GM18511 (cell line): ENCODE measurements at regions not wholly inside any gene's neighbourhood (a gene's known extent, or its start where the extent isn't known, plus 50 kb on each side); places are given as distances from the start of the nearest gene placed in this dataset.
"Not testable (repeated sequence)": the region's sequence is repeated elsewhere in the genome, so short reads cannot be mapped to it uniquely, and the experiment has no call there.

Source experiments
- ATAC-seq: cut with Tn5 transposase; IDR thresholded peaks from one replicate; pipeline ENCODE4 v1.9.1; 2021; ENCODE audit warnings: mild to moderate bottlenecking, moderate library complexity; ENCODE audit not compliant: unreplicated experiment

GRCh38 chr11:130550150-130550549 is 101.7 kb downstream of the ADAMTS15 start:
- ATAC-seq = no peak

GRCh38 chr11:130550984-130551383 is 102.5 kb downstream of the ADAMTS15 start:
- no peak for ATAC-seq

DNA sequence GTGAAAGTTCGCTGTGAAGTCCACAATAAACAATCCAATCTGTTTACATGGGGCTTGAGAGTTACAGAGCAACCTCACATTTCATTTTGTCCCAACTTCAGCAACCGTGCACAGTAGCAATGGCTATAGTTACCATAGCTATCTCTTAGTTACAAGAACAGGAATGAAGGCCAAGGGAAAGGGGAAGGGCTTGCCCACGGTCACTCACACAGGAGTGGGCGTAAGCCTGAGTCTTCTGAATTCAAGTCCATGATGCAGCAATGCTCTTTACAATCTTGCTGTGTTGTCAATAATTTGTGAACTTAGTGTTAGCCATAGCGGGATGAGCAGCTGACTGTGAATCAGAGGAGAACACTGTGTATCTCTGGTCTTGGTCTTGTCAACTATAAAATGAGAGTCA is 102.9 kb downstream of the ADAMTS15 start:
- ATAC-seq = no peak

- ATAC-seq = no peak
Measured at GRCh38 chr11:130553306-130553705, 104.9 kb downstream of the ADAMTS15 start.

- no peak for ATAC-seq
Measured at GRCh38 chr11:130554241-130555055, 106.0 kb downstream of the ADAMTS15 start.

DNA sequence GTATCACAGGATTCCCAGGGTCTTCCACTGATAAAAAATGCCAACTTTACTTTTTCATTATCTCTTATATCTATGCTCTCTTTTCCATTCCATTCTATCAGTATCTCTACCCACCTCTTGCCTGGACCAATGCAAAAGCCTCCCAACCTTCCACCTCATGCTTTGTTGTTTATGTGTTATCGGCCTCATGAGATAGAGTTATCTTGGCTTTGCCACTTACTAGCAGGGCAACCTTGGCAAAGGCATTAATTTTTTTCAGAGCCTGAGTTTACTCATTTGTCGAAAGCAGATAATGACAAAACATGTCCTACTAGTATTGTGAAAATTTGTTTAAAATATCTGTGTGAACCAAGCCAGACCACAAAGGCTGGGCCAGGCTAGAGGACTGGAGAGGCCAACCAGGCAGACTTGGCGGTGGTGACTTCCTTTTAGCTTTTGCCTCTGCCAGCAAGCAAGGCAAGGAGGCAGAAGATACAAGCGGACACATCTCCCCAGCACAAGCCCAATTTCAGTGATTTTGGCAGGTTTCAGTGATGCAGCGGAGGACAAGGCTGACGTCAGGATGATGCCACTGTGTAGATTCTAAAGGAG is 106.9 kb downstream of the ADAMTS15 start:
- ATAC-seq = no peak

DNA sequence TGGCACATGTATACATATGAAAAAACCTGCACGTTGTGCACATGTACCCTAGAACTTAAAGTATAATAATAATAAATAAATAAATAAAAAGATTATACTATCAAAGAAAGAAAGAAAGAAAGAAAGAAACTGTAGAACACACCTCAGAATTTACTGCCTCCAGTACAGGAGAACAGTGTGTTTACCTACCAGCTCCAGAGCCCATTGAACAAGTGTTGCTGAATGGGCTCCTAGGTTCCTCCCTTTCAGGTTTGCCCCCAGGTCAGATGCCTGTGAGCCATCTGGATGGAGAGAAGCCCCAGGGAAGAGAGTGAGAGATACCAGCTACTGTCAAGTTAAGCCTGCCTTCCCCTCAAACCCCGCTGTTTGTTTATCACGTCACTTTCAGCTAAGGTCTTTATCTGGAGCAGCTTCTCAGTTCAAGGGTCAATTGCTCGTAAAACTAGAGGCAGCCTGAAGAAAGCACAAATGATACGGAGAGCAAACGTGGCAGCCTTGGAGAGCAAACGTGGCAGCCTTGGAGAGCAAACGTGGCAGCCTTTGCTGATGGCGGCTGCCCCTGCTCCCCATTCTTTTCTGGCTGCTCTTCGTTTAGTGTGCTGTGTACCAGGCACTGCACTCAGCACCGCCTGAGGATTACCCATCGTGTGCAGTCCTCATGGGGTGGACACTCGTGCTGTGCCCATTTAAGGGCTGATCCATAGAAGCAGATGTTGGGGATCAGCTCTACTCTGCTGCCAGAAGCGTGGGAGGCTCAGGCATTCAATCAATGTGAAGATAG is 111.7 kb downstream of the ADAMTS15 start:
- no peak for ATAC-seq

DNA sequence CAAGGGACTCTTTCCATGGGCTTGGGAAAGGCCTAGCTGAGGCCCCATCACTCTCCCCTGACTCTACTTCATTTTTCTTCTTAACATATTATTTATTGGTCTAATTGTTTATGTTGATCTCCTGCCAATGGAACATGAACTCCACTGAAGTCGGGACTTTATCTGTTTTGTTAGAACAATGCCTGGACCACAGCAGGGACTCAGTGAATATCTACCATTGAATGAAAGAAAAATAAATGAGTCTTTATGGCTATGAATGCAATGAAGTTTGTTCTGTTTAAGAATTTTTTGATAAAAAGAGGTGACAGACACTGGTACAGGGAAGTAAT is 112.3 kb downstream of the ADAMTS15 start:
- ATAC-seq = no peak

DNA sequence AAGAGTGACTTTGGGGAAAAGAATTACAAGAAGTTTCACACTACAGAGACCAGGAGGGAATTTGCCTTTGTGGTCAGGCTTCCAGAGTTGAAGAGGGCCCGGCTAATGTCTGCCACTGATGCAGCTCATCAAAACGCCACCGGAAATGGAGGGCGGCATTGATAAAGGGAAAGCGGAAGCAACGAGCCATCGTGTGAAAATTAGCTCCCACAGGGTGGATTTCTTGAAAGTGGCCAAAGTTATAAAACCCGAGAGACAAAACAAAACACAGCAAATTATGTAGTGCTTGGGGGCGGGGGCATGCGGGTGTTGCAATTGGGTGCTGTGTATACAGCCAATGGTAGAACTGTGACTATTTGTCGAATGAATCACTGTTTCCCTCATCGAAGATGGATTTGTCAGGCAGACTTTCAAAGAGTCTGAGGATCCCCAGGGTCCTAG is 113.0 kb downstream of the ADAMTS15 start:
- no peak for ATAC-seq

- ATAC-seq = no peak
Measured at GRCh38 chr11:130562549-130562948, 114.1 kb downstream of the ADAMTS15 start.

DNA sequence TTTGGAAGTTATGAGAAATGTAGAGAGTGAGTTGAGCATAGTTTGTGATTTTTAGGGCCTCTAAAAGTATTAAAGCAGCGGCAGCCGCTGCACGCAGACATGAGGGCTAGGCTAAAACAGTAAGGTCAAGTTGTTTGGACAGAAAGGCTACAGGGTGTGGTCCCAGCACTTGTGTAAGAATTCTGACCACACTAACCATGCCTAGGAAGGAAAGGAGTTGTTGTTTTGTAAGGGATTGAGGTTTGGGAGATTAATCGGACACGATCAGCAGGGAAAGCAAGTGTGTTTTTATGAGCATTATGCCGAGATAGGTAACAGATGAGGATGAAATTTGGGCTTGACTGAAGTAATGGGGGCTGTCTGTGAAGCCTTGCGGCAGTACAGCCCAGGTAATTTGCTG is 117.9 kb downstream of the ADAMTS15 start:
- ATAC-seq = not testable (repeated sequence)

DNA sequence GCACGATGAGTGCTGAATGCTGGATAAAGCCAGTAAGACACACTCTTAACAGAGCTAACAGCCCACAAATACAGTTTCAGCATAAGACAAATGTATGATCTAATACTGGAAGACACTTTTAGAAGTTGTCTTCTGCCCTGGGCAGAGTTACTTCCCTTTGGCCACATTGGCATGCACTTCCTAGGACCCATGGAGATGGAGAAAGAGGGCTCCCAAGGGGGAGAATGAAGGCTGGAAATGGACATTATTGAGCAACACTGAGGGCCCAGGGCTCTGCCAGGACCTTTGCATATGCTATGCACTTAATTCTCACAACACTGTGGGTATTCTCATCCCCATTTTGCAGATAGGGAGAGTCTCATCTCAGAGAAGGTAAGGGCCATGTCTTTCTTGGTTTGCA is 123.1 kb downstream of the ADAMTS15 start:
- ATAC-seq = no peak

- ATAC-seq = no peak
Measured at GRCh38 chr11:130571947-130572584, 123.6 kb downstream of the ADAMTS15 start.

DNA sequence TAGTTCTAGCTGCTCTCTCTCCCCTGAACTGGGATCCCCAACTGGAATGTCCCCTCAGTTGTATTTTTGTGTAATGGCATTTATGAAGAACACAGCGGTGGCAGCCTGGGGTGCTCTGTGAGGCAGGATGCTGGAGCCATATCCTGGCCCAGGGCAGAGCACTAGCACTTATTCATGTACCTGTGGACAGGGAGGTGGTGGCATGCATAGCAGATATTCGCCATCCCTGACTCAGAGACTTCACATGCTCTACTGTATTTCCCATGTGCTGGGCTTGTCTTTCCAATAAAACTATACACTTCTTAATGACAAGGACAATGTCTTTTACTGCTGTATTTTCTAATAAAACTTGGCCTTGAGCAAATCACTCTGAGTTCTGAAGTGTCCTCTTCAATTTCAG is 125.3 kb downstream of the ADAMTS15 start:
- no peak for ATAC-seq

GRCh38 chr11:130574740-130575139 is 126.3 kb downstream of the ADAMTS15 start:
- no peak for ATAC-seq

- no peak for ATAC-seq
Measured at GRCh38 chr11:130576146-130576545, 127.7 kb downstream of the ADAMTS15 start.

- ATAC-seq = no peak
Measured at GRCh38 chr11:130578738-130579368, 130.4 kb downstream of the ADAMTS15 start.

DNA sequence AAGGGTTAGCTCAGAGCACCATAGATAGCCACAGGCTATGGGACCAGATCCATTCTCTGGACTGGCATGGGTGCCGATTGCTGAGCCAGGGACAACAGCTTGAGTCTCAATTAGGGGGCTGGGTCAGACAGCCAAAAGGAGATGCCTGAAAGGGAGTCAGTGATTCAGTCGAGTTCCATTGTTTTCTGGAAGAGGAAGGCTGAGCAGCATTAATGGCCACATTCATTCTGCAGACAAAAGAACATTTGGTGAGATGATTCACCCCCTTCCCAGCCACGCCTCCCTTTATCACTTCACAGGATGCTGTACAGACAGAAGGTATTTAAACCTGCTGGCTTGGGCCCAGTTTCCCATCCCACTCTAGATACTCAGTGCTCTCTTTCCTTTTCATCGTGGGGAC is 131.9 kb downstream of the ADAMTS15 start:
- no peak for ATAC-seq

DNA sequence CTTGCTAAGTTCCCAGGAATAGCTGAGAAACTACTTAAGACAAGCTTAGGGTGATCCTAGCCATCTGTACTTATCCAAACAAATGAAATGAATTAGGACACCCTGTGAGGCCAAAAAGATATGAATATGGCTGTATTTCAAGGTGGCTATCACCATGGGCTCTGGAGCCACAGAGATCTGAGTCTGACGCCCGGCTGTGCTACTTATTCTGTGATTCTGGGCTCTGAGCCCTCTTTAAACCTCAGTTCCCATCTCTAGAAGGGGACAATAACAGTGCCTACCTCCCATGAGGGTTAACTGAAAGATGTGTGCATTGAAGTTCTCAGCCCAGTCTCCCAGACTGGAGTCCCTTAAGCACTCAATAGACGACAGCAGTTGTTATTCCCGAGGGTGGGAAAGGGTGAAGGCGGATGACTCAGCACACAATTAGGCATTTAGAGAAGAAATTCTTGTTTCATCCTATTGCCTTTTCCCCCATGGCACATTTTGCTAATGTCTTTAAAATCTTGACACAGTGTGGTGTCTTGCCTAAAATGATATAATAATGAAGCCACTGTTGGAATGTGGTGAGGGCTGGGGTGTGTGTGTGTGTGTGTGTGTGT is 132.5 kb downstream of the ADAMTS15 start:
- no peak for ATAC-seq

- ATAC-seq = no peak
Measured at GRCh38 chr11:130581646-130582045, 133.2 kb downstream of the ADAMTS15 start.

DNA sequence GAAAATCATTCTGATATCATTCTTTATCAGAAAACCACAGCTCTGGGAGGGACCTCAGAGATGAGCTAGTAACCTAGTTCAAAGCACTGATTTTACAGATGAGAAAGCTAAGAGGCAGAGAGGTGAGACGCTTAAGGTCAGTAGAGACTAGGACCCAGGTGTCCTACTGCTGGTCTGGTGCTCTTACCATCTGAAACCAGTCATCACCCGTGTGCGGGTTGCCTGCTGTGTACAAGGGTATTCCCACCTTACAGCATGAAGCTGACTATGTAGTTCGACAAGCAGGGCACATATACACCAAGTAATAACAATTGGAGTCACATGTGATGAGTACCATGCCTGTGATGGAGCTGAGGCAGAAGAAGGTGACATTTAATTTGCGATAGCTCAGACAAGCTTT is 133.7 kb downstream of the ADAMTS15 start:
- ATAC-seq = no peak
